Coronary artery (tissue), 2 donors: ENCODE measurements at regions not wholly inside any gene's neighbourhood (a gene's known extent, or its start where the extent isn't known, plus 50 kb on each side); places are given as distances from the start of the nearest gene placed in this dataset.
"Not testable (repeated sequence)": the region's sequence is repeated elsewhere in the genome, so short reads cannot be mapped to it uniquely, and the experiment has no call there.

Source experiments
- DNase-seq: peaks from one replicate; pipeline ENCODE4 v3.0.0-alpha.2; 2017; ENCODE audit warnings: low spot score
- H3K27ac ChIP-seq, 2 donors: fragments of 200-600 bp; sonication (generic); one replicate each; pipeline ENCODE4 v1.5.1; 2016 to 2019
- H3K4me3 ChIP-seq: fragments of 200-600 bp; sonication (generic); 2 replicates; pipeline ENCODE4 v1.5.1; 2016; ENCODE audit warnings: mild to moderate bottlenecking, moderate library complexity
- CTCF ChIP-seq: fragments of 200-600 bp; sonication (generic); IDR thresholded peaks from one replicate; pipeline ENCODE4 v1.5.1; 2019; ENCODE audit warnings: antibody characterized with exemption

- H3K4me3 ChIP-seq = no peak overlapping the region
- TF ChIP-seq CTCF = no peak
- no peak for DNase-seq
- no peak overlapping the region for H3K27ac ChIP-seq
Measured at GRCh38 chr12:131314524-131315090, 360.9 kb downstream of the ADGRD1 start.

GRCh38 chr12:131315601-131316000 lies 361.9 kb downstream of the ADGRD1 start:
- no peak for DNase-seq
- TF ChIP-seq CTCF = no peak
- Histone ChIP-seq H3K4me3 (no peak overlapping the region), H3K27ac (no peak overlapping the region)

GRCh38 chr12:131316388-131316787 lies 362.7 kb downstream of the ADGRD1 start:
- Histone ChIP-seq H3K4me3 (no peak overlapping the region), H3K27ac (no peak overlapping the region)
- TF ChIP-seq CTCF = no peak
- no peak for DNase-seq

- TF ChIP-seq CTCF = no peak
- no peak overlapping the region for H3K27ac ChIP-seq
- no peak for DNase-seq
- no peak overlapping the region for H3K4me3 ChIP-seq
Measured at GRCh38 chr12:131318045-131318685, 364.5 kb downstream of the ADGRD1 start.

- H3K27ac ChIP-seq = no peak overlapping the region
- no peak for TF ChIP-seq CTCF
- H3K4me3 ChIP-seq = no peak overlapping the region
- no peak for DNase-seq
Measured at GRCh38 chr12:131321988-131322387, 368.3 kb downstream of the ADGRD1 start.

- H3K27ac ChIP-seq, H3K4me3 ChIP-seq, DNase-seq: not testable (repeated sequence)
Measured at GRCh38 chr12:131322460-131322859, 368.8 kb downstream of the ADGRD1 start.

- DNase-seq = no peak
- Histone ChIP-seq H3K27ac (no peak overlapping the region), H3K4me3 (no peak overlapping the region)
- no peak for TF ChIP-seq CTCF
Measured at GRCh38 chr12:131323879-131324278, 370.2 kb downstream of the ADGRD1 start.
